ENCODE measurements at regions not wholly inside any gene's neighbourhood (a gene's known extent, or its start where the extent isn't known, plus 50 kb on each side); places are given as distances from the start of the nearest gene placed in this dataset.

- Histone ChIP-seq H3K9me3 (no peaks in the 10 kb centered on the region), H3K27me3 (no peaks in the 10 kb centered on the region), H3K4me1 (no peaks in the 10 kb centered on the region), H3K27ac (no peak overlapping the region), H3K36me3 (no peaks in the 10 kb centered on the region), H3K4me3 (no peak overlapping the region)
- intact Hi-C loops (cut with DNase I; ENCODE audit: low total_unique reads), result no loop called here
- TF ChIP-seq CTCF (IDR thresholded peaks at IDR 0.05) (no peak), POLR2A (IDR thresholded peaks at IDR 0.05) (no peak)
- DNase-seq, result no peak
Observed at GRCh38 chr15:46735115-46735514, 982.2 kb upstream of the SEMA6D start.

- DNase-seq, result no peak
- intact Hi-C loops (cut with DNase I; ENCODE audit: low total_unique reads), result no loop called here
- no peaks in the 10 kb centered on the region for H3K27me3 ChIP-seq
- H3K4me3 ChIP-seq, result no peak overlapping the region
- no peak overlapping the region for H3K27ac ChIP-seq
- no peaks in the 10 kb centered on the region for H3K36me3 ChIP-seq
- no peaks in the 10 kb centered on the region for H3K9me3 ChIP-seq
- TF ChIP-seq POLR2A (IDR thresholded peaks at IDR 0.05) (no peak), CTCF (IDR thresholded peaks at IDR 0.05) (no peak)
- no peaks in the 10 kb centered on the region for H3K4me1 ChIP-seq
Observed at GRCh38 chr15:46751303-46751702, 966.0 kb upstream of the SEMA6D start.

- Histone ChIP-seq H3K4me3 (no peak overlapping the region), H3K4me1 (no peaks in the 10 kb centered on the region), H3K9me3 (no peaks in the 10 kb centered on the region), H3K27me3 (no peaks in the 10 kb centered on the region), H3K27ac (no peak overlapping the region), H3K36me3 (no peaks in the 10 kb centered on the region)
- intact Hi-C loops (cut with DNase I; ENCODE audit: low total_unique reads), result no loop called here
- DNase-seq, result no peak
- no peak for TF ChIP-seq POLR2A (IDR thresholded peaks at IDR 0.05)
- TF ChIP-seq CTCF (IDR thresholded peaks at IDR 0.05), result no peak
Observed at GRCh38 chr15:46753946-46754345, 963.4 kb upstream of the SEMA6D start.

- Histone ChIP-seq H3K27ac (no peak overlapping the region), H3K4me3 (no peak overlapping the region), H3K4me1 (no peaks in the 10 kb centered on the region), H3K9me3 (no peaks in the 10 kb centered on the region), H3K27me3 (no peaks in the 10 kb centered on the region), H3K36me3 (no peaks in the 10 kb centered on the region)
- no peak for DNase-seq
- no peak for TF ChIP-seq POLR2A (IDR thresholded peaks at IDR 0.05)
- TF ChIP-seq CTCF (IDR thresholded peaks at IDR 0.05), result no peak
- intact Hi-C loops (cut with DNase I; ENCODE audit: low total_unique reads), result no loop called here
Observed at GRCh38 chr15:46763091-46763490, 954.2 kb upstream of the SEMA6D start.

- Histone ChIP-seq H3K4me3 (no peak overlapping the region), H3K27me3 (no peaks in the 10 kb centered on the region), H3K27ac (no peak overlapping the region), H3K9me3 (peaks cover 0 to 3% of the 10 kb centered on the region in 2 donors), H3K4me1 (no peaks in the 10 kb centered on the region), H3K36me3 (no peaks in the 10 kb centered on the region)
- intact Hi-C loops (cut with DNase I; ENCODE audit: low total_unique reads), result no loop called here
- no peak for DNase-seq
- TF ChIP-seq CTCF (IDR thresholded peaks at IDR 0.05) (no peak), POLR2A (IDR thresholded peaks at IDR 0.05) (no peak)
Observed at GRCh38 chr15:46764851-46765250, 952.5 kb upstream of the SEMA6D start.

All from uterus (tissue), 3 donors.